K562 (cell line): ENCODE measurements at regions not wholly inside any gene's neighbourhood (a gene's known extent, or its start where the extent isn't known, plus 50 kb on each side); places are given as distances from the start of the nearest gene placed in this dataset.

Source experiments
- ARNT ChIP-seq, 2 experiments: fragments of 450-650 bp; IDR thresholded peaks; 2 replicates each; pipeline ENCODE4 v1.6.1; 2016; ENCODE audit warnings: mild to moderate bottlenecking in 1 of 2
- ATF1 ChIP-seq, 2 experiments: fragments of 450-650 bp in 1 of 2; IDR thresholded peaks; 2 replicates each; pipeline ENCODE4 v1.6.1; 2016; ENCODE audit warnings: missing compliant biosample characterization in 1 of 2, missing genetic modification characterization in 1 of 2
- C11orf30 ChIP-seq: fragments of 450-650 bp; IDR thresholded peaks from 2 replicates; pipeline ENCODE4 v1.6.1; 2016; ENCODE audit warnings: low read depth, mild to moderate bottlenecking
- CBX5 ChIP-seq: IDR thresholded peaks from 2 replicates; pipeline ENCODE4 v1.6.1; 2014; ENCODE audit warnings: low read depth, borderline replicate concordance
- CHD2 ChIP-seq: IDR thresholded peaks from 2 replicates; pipeline ENCODE4 v1.6.1; 2011; ENCODE audit warnings: low read depth, low read length
- CREBBP ChIP-seq: IDR thresholded peaks from one replicate; pipeline ENCODE4 v1.6.1; 2012; ENCODE audit warnings: low read depth, mild to moderate bottlenecking, control low read depth, inconsistent platforms, low read length
- GATA2 ChIP-seq: sonication (generic); formaldehyde crosslinking; IDR thresholded peaks from 2 replicates; pipeline ENCODE4 v1.4.0; 2020; ENCODE audit warnings: mild to moderate bottlenecking, missing genetic modification reagents
- HMGN3 ChIP-seq: IDR thresholded peaks from 2 replicates; pipeline ENCODE4 v1.6.1; 2011; ENCODE audit warnings: borderline replicate concordance, low read depth, mild to moderate bottlenecking, mixed read lengths, low read length; ENCODE audit not compliant: insufficient read length; ENCODE audit errors: extremely low read depth
- KDM1A ChIP-seq, 2 experiments: fragments of 450-650 bp; IDR thresholded peaks; 2 replicates each; pipeline ENCODE4 v1.6.1; 2016; ENCODE audit warnings: mild to moderate bottlenecking in 2 of 2
- MCM5 ChIP-seq: fragments of 450-650 bp; IDR thresholded peaks from 2 replicates; pipeline ENCODE4 v1.6.1; 2016; ENCODE audit warnings: low read depth
- MCM7 ChIP-seq, 2 experiments: fragments of 450-650 bp; IDR thresholded peaks; 2 replicates each; pipeline ENCODE4 v1.6.1; 2016 to 2018
- MTA2 ChIP-seq: fragments of 450-650 bp; IDR thresholded peaks from 2 replicates; pipeline ENCODE4 v1.6.1; 2016; ENCODE audit warnings: low read depth
- PHF8 ChIP-seq: fragments of 200-600 bp; sonication (generic); IDR thresholded peaks from 2 replicates; pipeline ENCODE4 v1.6.1; 2012; ENCODE audit warnings: mixed run types, mild to moderate bottlenecking, inconsistent platforms, low read length, moderate library complexity, borderline replicate concordance
- RBFOX2 ChIP-seq: fragments of 200-400 bp; formaldehyde crosslinking; IDR thresholded peaks from 2 replicates; pipeline ENCODE4 v1.6.1; 2017; ENCODE audit warnings: low read depth, mild to moderate bottlenecking, low read length, moderate library complexity
- SAFB2 ChIP-seq: fragments of 200-400 bp; formaldehyde crosslinking; IDR thresholded peaks from 2 replicates; pipeline ENCODE4 v1.6.1; 2018; ENCODE audit warnings: borderline replicate concordance, low read length, low read depth, moderate library complexity; ENCODE audit not compliant: severe bottlenecking
- TAF1 ChIP-seq: IDR thresholded peaks from 2 replicates; pipeline ENCODE4 v1.6.1; 2011; ENCODE audit warnings: mild to moderate bottlenecking, low read length, moderate library complexity; ENCODE audit not compliant: insufficient read depth, control insufficient read depth, severe bottlenecking; ENCODE audit errors: extremely low read depth
- TEAD4 ChIP-seq, 2 experiments: sonication (generic) in 1 of 2; formaldehyde crosslinking in 1 of 2; IDR thresholded peaks; 2 replicates each; pipeline versions ENCODE4 v1.6.1 to v1.8.0; 2012 to 2022; ENCODE audit warnings: borderline replicate concordance in 1 of 2, inconsistent platforms in 1 of 2, low read length in 1 of 2, mild to moderate bottlenecking in 1 of 2, missing genetic modification reagents in 1 of 2
- XRCC3 ChIP-seq: fragments of 450-650 bp; IDR thresholded peaks from 2 replicates; pipeline ENCODE4 v1.6.1; 2017; ENCODE audit warnings: mild to moderate bottlenecking, moderate library complexity
- ZNF121 ChIP-seq: sonication (generic); formaldehyde crosslinking; conservative IDR thresholded peaks from 2 replicates; pipeline ENCODE4 v1.8.0; 2022; ENCODE audit warnings: missing genetic modification reagents
- ZNF197 ChIP-seq: fragments of 200-800 bp; sonication (Bioruptor generic); IDR thresholded peaks from 2 replicates; pipeline ENCODE4 v1.6.1; 2016; ENCODE audit warnings: low read depth, missing genetic modification characterization, missing compliant biosample characterization
- ZNF639 ChIP-seq, 2 experiments: fragments of 200-800 bp in 1 of 2; sonication (Bioruptor generic) in 1 of 2; sonication (generic) in 1 of 2; formaldehyde crosslinking in 1 of 2; IDR thresholded peaks in 1 of 2; conservative IDR thresholded peaks in 1 of 2; 2 replicates each; pipeline versions ENCODE4 v1.5.0 to v1.6.1; 2016 to 2020; ENCODE audit warnings: missing compliant biosample characterization in 1 of 2, missing genetic modification characterization in 1 of 2, missing genetic modification reagents in 1 of 2
- ZNF76 ChIP-seq: fragments of 250-450 bp; sonication (Bioruptor Pico); IDR thresholded peaks from 2 replicates; pipeline ENCODE4 v1.4.0; 2020; ENCODE audit warnings: mild to moderate bottlenecking, moderate library complexity, borderline replicate concordance
- ZNF764 ChIP-seq: fragments of 250-450 bp; sonication (Bioruptor Pico); IDR thresholded peaks from 2 replicates; pipeline ENCODE4 v1.4.0; 2020; ENCODE audit warnings: low read depth, mild to moderate bottlenecking, moderate library complexity
- ZNF766 ChIP-seq: fragments of 200-800 bp; sonication (Bioruptor generic); conservative IDR thresholded peaks from 2 replicates; pipeline ENCODE4 v1.6.1; 2016; ENCODE audit warnings: missing genetic modification characterization, missing compliant biosample characterization
- TF ChIP-seq, protein P1 (sequence below): fragments of 250-450 bp; sonication (Bioruptor Pico); IDR thresholded peaks from 2 replicates; pipeline ENCODE4 v1.8.0; 2021; ENCODE audit warnings: moderate library complexity, mild to moderate bottlenecking, inconsistent platforms
- TF ChIP-seq, protein P2 (sequence below): sonication (generic); formaldehyde crosslinking; IDR thresholded peaks from 2 replicates; pipeline ENCODE4 v1.8.0; 2022; ENCODE audit warnings: mild to moderate bottlenecking, missing genetic modification reagents

DNA sequence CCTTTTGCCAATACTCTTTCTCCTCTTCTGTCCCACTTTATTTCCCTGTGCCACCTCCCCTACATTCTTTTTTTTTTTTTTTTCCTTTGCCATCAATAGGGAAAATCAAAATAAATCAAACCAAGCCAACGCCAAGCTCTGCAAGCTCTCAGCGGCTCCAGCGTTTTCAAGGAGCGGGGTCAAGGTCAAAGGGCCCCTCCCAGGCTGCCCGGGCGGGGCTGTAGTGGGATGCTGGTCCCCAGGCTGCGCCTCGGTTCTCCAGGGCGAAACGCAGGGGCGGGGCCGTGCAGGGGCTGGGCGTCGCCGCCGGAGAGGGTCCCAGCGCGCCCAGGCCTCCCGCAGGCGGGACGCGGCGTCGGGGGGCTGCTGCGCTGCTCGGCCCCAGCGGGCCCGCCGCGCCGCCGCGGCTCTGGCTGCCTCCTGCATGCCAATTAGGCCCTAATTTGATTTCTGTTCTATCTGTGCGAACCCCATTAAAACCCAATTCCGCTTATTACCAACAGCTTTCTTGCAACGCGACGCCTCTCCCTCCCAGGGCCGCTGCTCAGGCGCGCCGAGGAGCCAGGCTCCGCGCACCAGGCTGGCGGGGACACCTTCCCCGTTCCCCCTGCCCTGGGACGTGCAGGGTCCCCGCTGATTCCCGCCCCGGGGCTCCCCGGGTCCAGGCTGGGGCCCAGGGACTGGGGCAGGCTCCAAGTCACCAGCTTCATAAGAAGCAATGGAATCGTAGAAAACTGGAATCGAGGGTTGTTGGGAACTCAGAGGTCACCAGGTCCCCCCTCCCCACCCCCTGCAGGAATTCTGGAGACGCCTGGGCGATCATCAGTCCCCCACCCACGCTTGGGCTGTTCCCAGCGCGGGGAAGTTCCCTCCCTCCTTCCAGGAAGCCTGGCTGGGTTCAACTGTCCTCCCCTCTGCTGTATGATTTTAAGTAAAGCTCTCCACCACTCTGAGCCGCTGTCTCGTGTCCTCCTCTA, 50.7 kb upstream of the MAP1LC3B2 start (continued):
- TF ChIP-seq ARNT (IDR thresholded peaks at IDR 0.05) (no peak), CHD2 (no peak), ZNF76 (CRISPR knock-in tag) (no peak), ZNF121 (CRISPR knock-in tag) (no peak), TAF1 (no peak), PHF8 (peak; percentile 52; the same call in 1 of the 2 replicates), CREBBP (no peak), MCM7 (IDR thresholded peaks at IDR 0.05) (no peak), HMGN3 (peak; percentile 46), C11orf30 (no peak), ZNF766 (CRISPR knock-in tag) (no peak), XRCC3 (no peak), CBX5 (no peak), ZNF639 (CRISPR knock-in tag; conservative IDR thresholded peaks at IDR 0.05 in 1 of 2, IDR thresholded peaks at IDR 0.05 in 1 of 2) (no peak), MCM5 (no peak), ATF1 (CRISPR knock-in tag; IDR thresholded peaks at IDR 0.05) (no peak), ATF1 (tag; IDR thresholded peaks at IDR 0.05) (no peak), SAFB2 (no peak), KDM1A (IDR thresholded peaks at IDR 0.05) (peak; percentile 38 to 58; a peak in 2 of 4 replicates), ZNF764 (CRISPR knock-in tag) (no peak), MTA2 (no peak), RBFOX2 (peak; percentile 42; the same call in 1 of the 2 replicates), ZNF197 (CRISPR knock-in tag) (no peak), GATA2 (no peak), TEAD4 (IDR thresholded peaks at IDR 0.05; ENCODE audit: low read length) (no peak), TEAD4 (CRISPR knock-in tag; IDR thresholded peaks at IDR 0.05; ENCODE audit: borderline replicate concordance) (no peak)
- TF ChIP-seq, protein P1, sequence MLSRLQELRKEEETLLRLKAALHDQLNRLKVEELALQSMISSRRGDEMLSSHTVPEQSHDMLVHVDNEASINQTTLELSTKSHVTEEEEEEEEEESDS: no peak
- TF ChIP-seq, protein P2, sequence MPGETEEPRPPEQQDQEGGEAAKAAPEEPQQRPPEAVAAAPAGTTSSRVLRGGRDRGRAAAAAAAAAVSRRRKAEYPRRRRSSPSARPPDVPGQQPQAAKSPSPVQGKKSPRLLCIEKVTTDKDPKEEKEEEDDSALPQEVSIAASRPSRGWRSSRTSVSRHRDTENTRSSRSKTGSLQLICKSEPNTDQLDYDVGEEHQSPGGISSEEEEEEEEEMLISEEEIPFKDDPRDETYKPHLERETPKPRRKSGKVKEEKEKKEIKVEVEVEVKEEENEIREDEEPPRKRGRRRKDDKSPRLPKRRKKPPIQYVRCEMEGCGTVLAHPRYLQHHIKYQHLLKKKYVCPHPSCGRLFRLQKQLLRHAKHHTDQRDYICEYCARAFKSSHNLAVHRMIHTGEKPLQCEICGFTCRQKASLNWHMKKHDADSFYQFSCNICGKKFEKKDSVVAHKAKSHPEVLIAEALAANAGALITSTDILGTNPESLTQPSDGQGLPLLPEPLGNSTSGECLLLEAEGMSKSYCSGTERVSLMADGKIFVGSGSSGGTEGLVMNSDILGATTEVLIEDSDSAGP: no peak
